ENCODE measurements at regions not wholly inside any gene's neighbourhood (a gene's known extent, or its start where the extent isn't known, plus 50 kb on each side); places are given as distances from the start of the nearest gene placed in this dataset.
"Not testable (repeated sequence)": the region's sequence is repeated elsewhere in the genome, so short reads cannot be mapped to it uniquely, and the experiment has no call there.

- no peak for DNase-seq
These were observed 106.9 kb upstream of the BET1 start for GRCh38 chr7:94111009-94111408.

GRCh38 chr7:94115316-94115715, 111.2 kb upstream of the BET1 start:
- DNase-seq, result no peak

GRCh38 chr7:94123136-94123535, 119.0 kb upstream of the BET1 start:
- DNase-seq, result no peak

- no peak for DNase-seq
These were observed 122.9 kb upstream of the BET1 start for GRCh38 chr7:94127026-94127425.

DNA sequence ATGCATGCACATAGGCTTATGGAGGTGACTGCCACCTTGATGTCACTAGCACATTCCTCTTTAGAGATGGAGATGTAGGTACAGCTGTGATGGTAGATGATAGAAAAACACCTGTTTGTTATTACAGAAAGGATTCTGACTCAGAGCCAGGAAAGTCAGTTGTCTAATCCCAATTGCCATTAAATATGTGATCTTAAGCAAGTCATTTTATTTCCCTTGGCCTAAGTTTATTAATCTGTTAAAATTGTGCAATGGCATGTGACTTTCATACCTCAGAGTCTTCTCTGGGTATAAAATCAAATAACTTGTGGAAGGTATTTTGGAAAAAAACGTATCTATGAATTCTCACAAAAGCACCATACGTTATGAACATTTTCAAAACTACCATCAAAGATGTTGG, 123.9 kb upstream of the BET1 start:
- DNase-seq, result no peak

GRCh38 chr7:94129443-94130140, 125.4 kb upstream of the BET1 start:
- no peak for DNase-seq

GRCh38 chr7:94130716-94131115, 126.6 kb upstream of the BET1 start:
- no peak for DNase-seq

- DNase-seq, result no peak
These were observed 129.3 kb upstream of the BET1 start for GRCh38 chr7:94133460-94133859.

DNA sequence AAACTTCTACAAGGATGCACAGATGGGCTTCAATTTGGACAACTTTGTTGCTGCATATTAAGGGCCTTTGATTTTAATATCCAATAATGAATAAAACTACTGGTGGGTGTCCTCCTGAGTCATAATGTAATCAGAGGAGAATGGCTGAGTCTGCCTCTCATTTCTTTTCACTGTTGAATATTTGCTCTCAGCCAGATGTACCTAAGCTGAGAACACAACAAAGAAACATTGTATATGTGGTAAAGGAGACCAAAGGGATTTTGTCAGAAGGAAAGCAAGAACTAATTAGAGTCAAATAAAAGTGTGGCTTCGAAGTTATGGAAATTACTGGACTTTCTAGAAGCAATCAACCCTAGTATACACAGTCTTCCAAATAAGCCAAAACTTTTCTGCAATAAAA, 131.0 kb upstream of the BET1 start:
- no peak for DNase-seq

DNA sequence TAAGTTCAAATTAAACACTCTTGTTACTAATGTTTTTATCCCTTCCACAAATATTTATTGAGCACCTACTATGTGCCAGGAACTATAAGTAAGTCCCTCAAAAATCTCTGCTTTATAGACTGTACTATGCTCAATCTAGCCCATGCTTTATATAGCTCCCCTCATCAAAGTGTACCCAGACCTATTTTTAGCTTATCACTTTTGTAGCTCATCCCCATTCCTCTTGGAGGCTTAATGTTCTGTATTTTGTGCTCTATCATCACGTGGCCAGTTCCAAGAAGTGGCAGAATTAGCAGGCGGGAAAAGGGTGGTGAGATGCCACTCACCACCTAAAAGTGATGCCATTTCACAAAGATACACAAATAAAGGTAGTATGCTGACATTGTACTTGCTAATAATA, 138.1 kb upstream of the BET1 start:
- no peak for DNase-seq

- no peak for DNase-seq
These were observed 141.4 kb upstream of the BET1 start for GRCh38 chr7:94145602-94146001.

GRCh38 chr7:94146408-94146807, 142.3 kb upstream of the BET1 start:
- no peak for DNase-seq

- DNase-seq, result no peak
These were observed 145.8 kb upstream of the BET1 start for GRCh38 chr7:94149789-94150545.

GRCh38 chr7:94154182-94154581, 150.0 kb upstream of the BET1 start:
- DNase-seq, result no peak

GRCh38 chr7:94154858-94155257, 150.7 kb upstream of the BET1 start:
- no peak for DNase-seq

GRCh38 chr7:94157659-94158306, 153.6 kb upstream of the BET1 start:
- DNase-seq, result not testable (repeated sequence)

DNA sequence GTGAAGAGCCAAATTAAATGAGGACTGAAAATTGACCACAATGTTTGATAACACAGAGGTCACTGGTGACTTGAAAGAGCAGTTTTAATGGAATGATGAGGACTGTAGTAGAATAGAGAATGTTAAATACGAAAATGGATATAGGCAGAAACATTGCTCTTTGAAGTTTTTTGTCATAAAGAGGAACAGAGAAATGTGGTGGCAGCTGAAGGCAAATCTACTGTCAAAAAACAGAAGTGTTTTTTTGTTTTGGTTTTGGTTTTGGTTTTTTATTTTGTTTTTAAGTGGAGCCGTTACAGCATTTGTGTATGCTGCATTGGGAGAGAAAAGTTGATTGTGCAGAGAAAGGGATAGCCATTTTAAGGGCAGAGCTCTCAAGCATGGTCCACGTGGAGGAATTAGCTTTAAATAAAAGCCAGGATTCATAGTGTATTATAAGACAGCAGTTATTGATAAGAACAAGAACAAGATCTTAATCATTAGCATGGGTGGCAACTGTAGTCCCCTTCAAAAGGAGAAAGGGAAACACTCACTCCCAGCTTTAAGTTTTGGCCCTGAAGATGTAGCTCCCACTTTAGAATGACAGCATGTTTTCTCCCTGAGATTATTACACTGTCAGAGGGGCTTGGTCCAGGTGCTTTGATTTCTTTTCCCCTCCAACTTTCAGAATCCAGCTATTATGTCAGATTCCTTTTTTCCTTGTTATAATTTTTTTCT, 156.7 kb upstream of the BET1 start:
- DNase-seq, result no peak

DNA sequence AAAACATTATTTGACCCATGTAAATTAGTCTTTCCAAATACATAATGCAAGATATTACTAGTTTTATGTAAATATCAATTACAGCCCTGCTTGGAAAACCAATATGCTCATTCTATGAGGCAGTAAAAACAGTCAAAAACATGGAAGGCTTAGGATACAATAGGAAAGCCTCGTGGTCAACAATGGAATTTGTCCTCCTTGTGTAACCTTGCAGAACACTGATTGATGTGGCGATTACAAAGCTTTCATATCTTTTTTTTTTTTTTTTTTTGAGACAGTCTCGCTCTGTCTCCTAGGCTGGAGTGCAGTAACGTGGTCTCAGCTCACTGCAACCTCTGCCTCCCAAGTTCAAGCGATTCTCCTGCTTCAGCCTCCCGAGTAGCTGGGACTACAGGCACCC, 157.3 kb upstream of the BET1 start:
- DNase-seq, result no peak

- no peak for DNase-seq
These were observed 165.5 kb upstream of the BET1 start for GRCh38 chr7:94169682-94170081.

DNA sequence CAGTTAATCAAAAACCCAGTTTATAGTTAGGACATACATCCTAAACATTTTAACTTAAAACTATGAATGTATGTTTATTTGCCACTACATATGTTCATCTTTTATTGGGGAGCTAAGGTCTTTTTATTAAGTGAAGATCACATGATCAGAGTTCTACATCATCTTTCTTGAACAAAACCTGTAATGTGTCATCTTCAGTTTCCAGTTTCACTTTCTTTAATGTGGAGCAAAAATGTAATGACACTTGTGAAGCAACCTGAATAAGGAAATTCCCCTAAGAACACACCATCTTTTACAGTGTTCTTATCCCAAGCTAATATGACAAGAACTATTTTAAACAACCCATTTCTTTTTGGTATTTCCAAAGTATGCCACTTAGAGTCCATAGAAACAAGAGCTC, 166.7 kb upstream of the BET1 start:
- no peak for DNase-seq

GRCh38 chr7:94173436-94173835, 169.3 kb upstream of the BET1 start:
- no peak for DNase-seq

- no peak for DNase-seq
These were observed 170.2 kb upstream of the BET1 start for GRCh38 chr7:94174375-94174774.

GRCh38 chr7:94174956-94175355, 170.8 kb upstream of the BET1 start:
- DNase-seq, result no peak
